Esophagus (tissue), 2 donors: ENCODE measurements at regions not wholly inside any gene's neighbourhood (a gene's known extent, or its start where the extent isn't known, plus 50 kb on each side); places are given as distances from the start of the nearest gene placed in this dataset.

Experiments
- H3K27ac ChIP-seq, 2 donors: one replicate each; pipeline ENCODE4 v1.5.1; 2013; ENCODE audit warnings: low read depth in 2 of 2, mild to moderate bottlenecking in 2 of 2, inconsistent platforms in 1 of 2, low read length in 1 of 2, moderate library complexity in 1 of 2
- H3K27me3 ChIP-seq, 2 donors: one replicate each; pipeline ENCODE4 v1.6.1; 2013; ENCODE audit warnings: low read length in 2 of 2, control low read depth in 1 of 2, mild to moderate bottlenecking in 1 of 2; ENCODE audit not compliant: insufficient read depth in 2 of 2, control insufficient read depth in 1 of 2
- H3K36me3 ChIP-seq, 2 donors: one replicate each; pipeline ENCODE4 v1.6.1; 2013; ENCODE audit warnings: low read length in 1 of 2; ENCODE audit not compliant: control insufficient read depth in 2 of 2, insufficient read depth in 2 of 2
- H3K4me1 ChIP-seq, 2 donors: one replicate each; pipeline ENCODE4 v1.6.1; 2013; ENCODE audit warnings: low read length in 1 of 2; ENCODE audit not compliant: control insufficient read depth in 2 of 2, insufficient read depth in 2 of 2
- H3K4me3 ChIP-seq, 2 donors: one replicate each; pipeline ENCODE4 v1.5.1; 2013; ENCODE audit warnings: low read length in 2 of 2, mild to moderate bottlenecking in 2 of 2, low read depth in 1 of 2, moderate library complexity in 1 of 2
- H3K9me3 ChIP-seq, 2 donors: one replicate each; pipeline ENCODE4 v1.6.1; 2013; ENCODE audit warnings: mild to moderate bottlenecking in 2 of 2, low read depth in 1 of 2, low read length in 1 of 2, moderate library complexity in 1 of 2; ENCODE audit not compliant: control insufficient read depth in 2 of 2, insufficient read depth in 1 of 2
- WGBS, 2 donors: extraction: QIAGEN DNeasy Blood & Tissue Kit; methylation state at CpG; one replicate each; pipeline ENCODE4 v1.1.7; 2013; 5-methylcytosine and 5-hydroxymethylcytosine counted together
- donor health status: healthy with polysubstance abuse.
- donor health status: Bipolar disorder and iron deficiency.

DNA sequence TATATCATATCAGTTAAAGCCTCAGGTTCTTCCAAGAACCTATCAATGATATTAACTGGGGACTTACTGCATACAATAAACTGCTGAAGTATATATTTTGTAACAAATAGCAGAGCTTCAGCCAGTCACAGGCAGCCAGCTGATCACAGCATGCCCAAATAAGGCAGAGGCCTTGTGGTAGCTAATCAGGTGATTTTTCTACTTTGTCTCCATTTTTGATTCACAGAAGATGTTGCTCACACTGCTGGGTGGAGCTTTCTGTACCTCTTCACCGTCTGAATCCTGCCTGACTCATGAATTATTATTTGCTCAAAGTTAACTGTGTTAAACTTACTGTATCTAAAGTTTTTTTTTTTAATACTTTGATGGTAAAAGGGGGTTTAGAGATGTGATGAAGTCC is 357.4 kb downstream of the PSAT1 start:
- no peak overlapping the region for H3K4me3 ChIP-seq
- no peak overlapping the region for H3K27ac ChIP-seq
- H3K36me3 ChIP-seq: no peaks in the 10 kb centered on the region
- no peaks in the 10 kb centered on the region for H3K9me3 ChIP-seq
- no peaks in the 10 kb centered on the region for H3K27me3 ChIP-seq
- H3K4me1 ChIP-seq: no peaks in the 10 kb centered on the region
- 49 to 53% methylated on average over 1 of the region's 1 CpG for WGBS, 2 donors

- Histone ChIP-seq H3K4me1 (no peaks in the 10 kb centered on the region), H3K9me3 (no peaks in the 10 kb centered on the region), H3K27ac (no peak overlapping the region), H3K4me3 (no peak overlapping the region), H3K36me3 (no peaks in the 10 kb centered on the region), H3K27me3 (no peaks in the 10 kb centered on the region)
- WGBS, 2 donors: 81 to 93% methylated on average over 3 of the region's 3 CpGs
Measured at GRCh38 chr9:78663369-78663768, 366.4 kb downstream of the PSAT1 start.

GRCh38 chr9:78664370-78664769 is 367.4 kb downstream of the PSAT1 start:
- H3K27me3 ChIP-seq: no peaks in the 10 kb centered on the region
- no peaks in the 10 kb centered on the region for H3K9me3 ChIP-seq
- no peak overlapping the region for H3K4me3 ChIP-seq
- 82 to 95% methylated on average over 2 of the region's 2 CpGs for WGBS, 2 donors
- H3K36me3 ChIP-seq: no peaks in the 10 kb centered on the region
- no peak overlapping the region for H3K27ac ChIP-seq
- no peaks in the 10 kb centered on the region for H3K4me1 ChIP-seq

DNA sequence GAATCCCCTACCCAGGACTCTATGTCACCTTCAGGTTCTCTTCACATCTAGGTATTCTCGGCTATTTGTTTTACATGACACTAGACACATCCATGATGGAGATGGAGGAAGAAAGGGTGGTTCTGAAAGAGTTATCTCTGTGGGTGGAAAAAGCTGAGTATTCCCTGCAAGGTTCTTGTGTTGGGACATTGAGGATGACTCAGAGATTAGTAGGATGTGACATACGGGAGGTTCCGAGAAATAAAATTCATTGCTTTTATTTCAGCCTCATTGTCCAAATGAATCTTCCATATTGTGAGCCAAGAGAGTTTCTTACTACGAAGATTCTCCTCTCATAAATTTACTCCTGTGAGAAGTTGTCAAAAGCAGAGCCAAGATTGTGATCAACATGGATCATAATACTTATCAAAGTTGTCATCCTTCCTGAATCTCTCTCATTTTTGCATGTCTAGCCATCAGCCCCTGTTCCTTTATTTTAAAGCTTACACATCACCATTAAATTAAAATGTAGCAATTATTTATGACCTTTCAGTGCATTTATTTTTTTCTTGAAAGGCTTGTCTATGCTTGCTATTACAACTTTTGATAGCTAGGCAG is 370.0 kb downstream of the PSAT1 start:
- Histone ChIP-seq H3K9me3 (no peaks in the 10 kb centered on the region), H3K27me3 (no peaks in the 10 kb centered on the region), H3K27ac (no peak overlapping the region), H3K4me3 (no peak overlapping the region), H3K36me3 (no peaks in the 10 kb centered on the region), H3K4me1 (no peaks in the 10 kb centered on the region)
- WGBS, 2 donors: 65 to 70% methylated on average over 4 of the region's 4 CpGs

- H3K4me1 ChIP-seq: no peaks in the 10 kb centered on the region
- no peaks in the 10 kb centered on the region for H3K36me3 ChIP-seq
- WGBS, 2 donors: 55 to 59% methylated on average over 4 of the region's 4 CpGs
- no peak overlapping the region for H3K4me3 ChIP-seq
- no peaks in the 10 kb centered on the region for H3K9me3 ChIP-seq
- no peaks in the 10 kb centered on the region for H3K27me3 ChIP-seq
- no peak overlapping the region for H3K27ac ChIP-seq
Measured at GRCh38 chr9:78668148-78668832, 371.4 kb downstream of the PSAT1 start.

GRCh38 chr9:78669591-78669990 is 372.7 kb downstream of the PSAT1 start:
- no peak overlapping the region for H3K4me3 ChIP-seq
- 89 to 90% methylated on average over 7 of the region's 7 CpGs for WGBS, 2 donors
- no peaks in the 10 kb centered on the region for H3K4me1 ChIP-seq
- H3K27ac ChIP-seq: no peak overlapping the region
- no peaks in the 10 kb centered on the region for H3K9me3 ChIP-seq
- H3K27me3 ChIP-seq: no peaks in the 10 kb centered on the region
- H3K36me3 ChIP-seq: no peaks in the 10 kb centered on the region

DNA sequence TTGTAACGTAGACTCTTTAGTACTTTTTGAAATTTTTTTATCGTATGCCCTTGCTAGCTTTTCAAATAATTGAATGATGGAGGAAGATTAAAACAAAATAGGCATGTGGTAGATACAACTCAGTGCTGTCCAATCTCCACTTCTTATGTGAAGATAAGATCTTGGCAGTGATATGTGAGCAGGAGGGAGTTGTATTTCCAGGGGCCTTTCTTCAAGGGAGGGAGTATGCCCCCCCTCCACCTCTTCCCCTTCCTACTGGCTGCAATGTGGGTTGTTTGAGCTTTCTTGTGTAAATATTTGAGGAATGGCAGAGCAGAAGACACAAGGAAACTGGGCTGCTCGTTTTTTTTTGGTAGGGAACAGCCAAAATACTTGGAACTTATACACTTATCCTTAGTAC is 374.9 kb downstream of the PSAT1 start:
- no peak overlapping the region for H3K27ac ChIP-seq
- no peak overlapping the region for H3K4me3 ChIP-seq
- H3K36me3 ChIP-seq: no peaks in the 10 kb centered on the region
- WGBS, 2 donors: 52 to 53% methylated on average over 3 of the region's 3 CpGs
- no peaks in the 10 kb centered on the region for H3K4me1 ChIP-seq
- no peaks in the 10 kb centered on the region for H3K27me3 ChIP-seq
- no peaks in the 10 kb centered on the region for H3K9me3 ChIP-seq

- Histone ChIP-seq H3K36me3 (no peaks in the 10 kb centered on the region), H3K4me3 (no peak overlapping the region), H3K27ac (no peak overlapping the region), H3K27me3 (no peaks in the 10 kb centered on the region), H3K4me1 (no peaks in the 10 kb centered on the region), H3K9me3 (no peaks in the 10 kb centered on the region)
- WGBS, 2 donors: 91 to 92% methylated on average over 2 of the region's 2 CpGs
Measured at GRCh38 chr9:78674874-78675273, 377.9 kb downstream of the PSAT1 start.

DNA sequence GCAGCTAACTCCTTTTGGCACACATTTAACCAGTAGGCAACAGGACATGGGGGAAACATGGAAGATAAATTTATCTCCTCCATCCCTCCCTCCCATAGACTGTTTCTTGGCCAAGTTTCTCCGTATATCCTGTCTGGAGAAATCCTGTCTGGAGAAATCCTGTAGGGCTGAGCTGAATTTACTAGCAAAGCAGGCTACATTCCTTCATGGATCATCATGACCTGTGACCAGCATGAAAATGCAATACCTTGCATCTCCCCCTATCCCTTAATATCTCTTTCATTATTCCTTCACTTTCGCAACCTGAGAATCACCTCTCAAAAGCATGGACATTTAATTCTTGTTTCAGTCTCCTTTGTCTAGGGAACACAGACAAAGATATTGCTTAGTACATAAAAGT is 379.1 kb downstream of the PSAT1 start:
- H3K4me3 ChIP-seq: no peak overlapping the region
- no peaks in the 10 kb centered on the region for H3K36me3 ChIP-seq
- H3K9me3 ChIP-seq: no peaks in the 10 kb centered on the region
- H3K27me3 ChIP-seq: no peaks in the 10 kb centered on the region
- no peaks in the 10 kb centered on the region for H3K4me1 ChIP-seq
- H3K27ac ChIP-seq: no peak overlapping the region
- 75 to 85% methylated on average over 2 of the region's 2 CpGs for WGBS, 2 donors

- H3K27me3 ChIP-seq: no peaks in the 10 kb centered on the region
- H3K4me1 ChIP-seq: no peaks in the 10 kb centered on the region
- no peaks in the 10 kb centered on the region for H3K36me3 ChIP-seq
- H3K4me3 ChIP-seq: no peak overlapping the region
- no peaks in the 10 kb centered on the region for H3K9me3 ChIP-seq
- H3K27ac ChIP-seq: no peak overlapping the region
Measured at GRCh38 chr9:78676623-78677022, 379.7 kb downstream of the PSAT1 start.
